ENCODE measurements at regions not wholly inside any gene's neighbourhood (a gene's known extent, or its start where the extent isn't known, plus 50 kb on each side); places are given as distances from the start of the nearest gene placed in this dataset.

DNA sequence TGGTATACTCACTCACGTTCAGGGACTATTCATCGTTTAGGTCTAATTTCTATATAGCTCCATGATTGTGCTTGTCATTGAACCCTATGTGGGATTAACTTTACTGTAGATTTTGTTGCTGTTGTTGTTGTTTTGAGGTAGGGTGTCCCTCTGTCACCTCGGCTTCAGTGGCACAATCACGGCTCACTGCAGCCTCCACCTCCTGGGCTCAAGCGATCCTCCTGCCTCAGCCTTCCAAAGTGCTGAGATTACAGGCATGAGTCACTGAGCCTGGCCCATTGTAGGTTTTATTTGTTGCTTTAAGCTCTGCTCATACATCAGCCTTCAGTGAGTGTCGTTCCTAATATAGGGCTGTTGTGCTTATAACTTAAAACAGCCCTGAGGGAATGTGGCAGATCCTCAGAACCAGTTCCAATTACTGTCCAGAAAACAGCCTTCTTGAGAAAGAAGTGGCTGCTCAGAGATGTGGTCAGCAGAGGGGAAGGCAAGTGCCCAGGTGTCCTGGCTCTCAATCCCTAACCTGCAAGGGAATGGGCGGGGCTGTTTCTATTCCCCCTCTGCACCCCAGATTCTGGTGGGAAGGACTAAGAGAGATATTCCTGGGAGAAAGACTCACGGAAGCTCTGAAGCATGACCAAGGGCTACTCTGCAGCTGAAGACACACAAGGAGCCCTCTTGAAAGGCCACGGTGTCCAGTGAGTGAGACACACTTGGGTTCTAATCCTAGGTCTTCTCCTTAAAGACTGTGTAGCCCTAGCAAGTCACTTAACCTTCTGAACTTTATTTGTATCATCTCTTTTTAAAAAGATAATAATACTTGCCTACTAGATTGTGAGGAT lies 79.6 kb upstream of the LCLAT1 start:
- Histone ChIP-seq H3K9me2 (replicated peaks; ENCODE audit: insufficient read depth, low read length) (no peaks in the 10 kb centered on the region), H3F3A (ENCODE audit: insufficient read depth) (no peaks in the 10 kb centered on the region), H3K4me3 (ENCODE audit: insufficient read depth, low read length, poor library complexity, severe bottlenecking) (no peak overlapping the region), H3K36me3 (ENCODE audit: low read length) (no peaks in the 10 kb centered on the region), H3K9ac (ENCODE audit: low read length) (no peak overlapping the region), H3K79me2 (ENCODE audit: insufficient read depth, low read length) (no peaks in the 10 kb centered on the region), H2AFZ (ENCODE audit: low read depth, low read length, severe bottlenecking) (no peak overlapping the region), H3K27me3 (ENCODE audit: low read length) (no peaks in the 10 kb centered on the region), H3K27ac (ENCODE audit: low read depth, low read length) (no peak overlapping the region), H3K9me3 (ENCODE audit: insufficient read depth, low read length) (no peaks in the 10 kb centered on the region), H4K20me1 (ENCODE audit: low read depth, low read length) (no peaks in the 10 kb centered on the region), H3K4me2 (ENCODE audit: low read depth, low read length, poor library complexity, severe bottlenecking) (no peak overlapping the region)
- TF ChIP-seq CTCF (IDR thresholded peaks at IDR 0.05; ENCODE audit: insufficient read depth, low read length, poor library complexity, severe bottlenecking) (no peak), EZH2phosphoT487 (conservative IDR thresholded peaks at IDR 0.05; ENCODE audit: low read length) (no peak)

DNA sequence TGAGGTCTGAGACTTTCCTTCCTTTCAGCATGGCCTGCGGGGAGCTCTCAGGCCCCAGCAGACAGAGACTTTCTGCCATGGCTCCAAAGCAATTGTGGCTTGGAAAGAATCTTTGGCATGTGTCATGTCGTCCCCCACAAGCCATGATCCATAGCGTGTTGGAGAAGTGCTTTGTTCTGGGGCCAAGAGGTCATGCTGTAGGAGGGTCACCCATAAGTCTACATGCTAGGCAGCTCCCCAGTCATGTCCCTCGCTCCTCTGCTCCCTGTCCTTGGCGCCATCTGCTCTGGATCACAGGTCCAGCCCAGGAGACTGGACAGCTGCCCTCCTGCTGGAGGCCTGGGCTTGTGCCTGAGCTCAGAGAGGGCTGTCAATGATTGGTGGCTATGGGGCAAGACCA lies 78.8 kb upstream of the LCLAT1 start:
- H2AFZ ChIP-seq (ENCODE audit: low read depth, low read length, severe bottlenecking): no peak overlapping the region

DNA sequence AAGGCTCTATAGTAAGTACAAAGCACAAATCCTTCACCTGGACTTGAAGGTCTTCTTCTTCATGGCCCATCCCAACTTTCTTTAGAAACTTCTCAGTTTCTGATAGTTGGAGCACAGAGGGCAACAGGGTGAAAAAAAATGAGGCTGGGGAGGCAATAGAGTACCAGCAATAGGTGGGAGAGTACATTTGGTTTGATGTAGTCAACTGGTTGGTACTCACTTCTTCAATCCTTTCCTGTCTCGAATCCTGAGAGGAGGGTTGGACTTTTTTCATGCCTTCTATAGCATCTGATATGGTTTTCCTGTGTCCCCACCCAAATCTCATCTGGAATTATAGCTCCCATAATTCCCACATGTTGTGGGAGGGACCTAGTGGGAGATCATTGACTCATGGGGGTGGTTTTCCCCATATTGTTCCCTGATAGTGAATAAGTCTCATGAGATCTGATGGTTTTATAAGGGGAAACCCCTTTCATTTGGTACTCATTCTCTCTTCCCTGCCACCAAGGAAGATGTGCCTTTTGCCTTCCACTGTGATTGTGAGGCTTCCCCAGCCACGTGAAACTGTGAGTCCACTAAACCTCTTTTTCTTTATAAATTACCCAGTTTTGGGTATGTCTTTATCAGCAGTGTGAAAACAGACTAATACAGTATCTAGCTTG lies 75.9 kb upstream of the LCLAT1 start:
- Histone ChIP-seq H3K27ac (ENCODE audit: low read depth, low read length) (no peak overlapping the region), H3K4me2 (ENCODE audit: low read depth, low read length, poor library complexity, severe bottlenecking) (no peak overlapping the region), H3K9ac (ENCODE audit: low read length) (no peak overlapping the region), H3K4me3 (ENCODE audit: insufficient read depth, low read length, poor library complexity, severe bottlenecking) (no peak overlapping the region), H3K9me2 (replicated peaks; ENCODE audit: insufficient read depth, low read length) (no peaks in the 10 kb centered on the region), H2AFZ (ENCODE audit: low read depth, low read length, severe bottlenecking) (no peak overlapping the region), H3K27me3 (ENCODE audit: low read length) (no peaks in the 10 kb centered on the region), H3K36me3 (ENCODE audit: low read length) (no peaks in the 10 kb centered on the region), H4K20me1 (ENCODE audit: low read depth, low read length) (no peaks in the 10 kb centered on the region), H3F3A (ENCODE audit: insufficient read depth) (no peaks in the 10 kb centered on the region), H3K9me3 (ENCODE audit: insufficient read depth, low read length) (no peaks in the 10 kb centered on the region), H3K79me2 (ENCODE audit: insufficient read depth, low read length) (no peaks in the 10 kb centered on the region)
- no peak for TF ChIP-seq CTCF (IDR thresholded peaks at IDR 0.05; ENCODE audit: insufficient read depth, low read length, poor library complexity, severe bottlenecking)
- TF ChIP-seq EZH2phosphoT487 (conservative IDR thresholded peaks at IDR 0.05; ENCODE audit: low read length): no peak

More for the DNA sequence above, 78.8 kb upstream of the LCLAT1 start:
- Histone ChIP-seq H3K27me3 (ENCODE audit: low read length) (no peaks in the 10 kb centered on the region), H3K9ac (ENCODE audit: low read length) (no peak overlapping the region), H3K79me2 (ENCODE audit: insufficient read depth, low read length) (no peaks in the 10 kb centered on the region), H3K9me2 (replicated peaks; ENCODE audit: insufficient read depth, low read length) (no peaks in the 10 kb centered on the region), H3K4me3 (ENCODE audit: insufficient read depth, low read length, poor library complexity, severe bottlenecking) (no peak overlapping the region), H3K4me2 (ENCODE audit: low read depth, low read length, poor library complexity, severe bottlenecking) (no peak overlapping the region), H3K9me3 (ENCODE audit: insufficient read depth, low read length) (no peaks in the 10 kb centered on the region), H3K27ac (ENCODE audit: low read depth, low read length) (no peak overlapping the region), H3F3A (ENCODE audit: insufficient read depth) (no peaks in the 10 kb centered on the region), H4K20me1 (ENCODE audit: low read depth, low read length) (no peaks in the 10 kb centered on the region), H3K36me3 (ENCODE audit: low read length) (no peaks in the 10 kb centered on the region)
- TF ChIP-seq CTCF (IDR thresholded peaks at IDR 0.05; ENCODE audit: insufficient read depth, low read length, poor library complexity, severe bottlenecking) (no peak), EZH2phosphoT487 (conservative IDR thresholded peaks at IDR 0.05; ENCODE audit: low read length) (no peak)
